ENCODE measurements at regions not wholly inside any gene's neighbourhood (a gene's known extent, or its start where the extent isn't known, plus 50 kb on each side); places are given as distances from the start of the nearest gene placed in this dataset.

DNA sequence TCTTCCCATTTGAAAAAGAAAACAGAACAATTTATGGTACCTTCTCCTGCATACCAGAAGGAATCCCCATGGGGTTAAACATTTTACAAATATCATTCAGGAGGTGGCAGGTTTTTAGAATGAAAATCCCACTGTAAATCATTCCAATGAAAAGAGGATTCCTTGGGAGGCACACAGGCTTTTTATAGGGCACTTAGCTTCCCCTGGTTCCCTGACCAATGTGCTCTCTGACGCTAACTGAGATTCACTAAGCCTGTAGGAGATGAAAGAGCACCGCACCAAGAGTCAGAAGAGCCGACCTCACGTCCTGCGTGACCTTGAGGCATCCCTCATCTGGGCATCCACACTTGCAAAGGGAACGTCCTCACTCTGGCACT, 82.5 kb downstream of the CMPK2 start:
- DNase-seq (ENCODE audit: low spot score): no peak
- intact Hi-C loops (cut with DNase I): no loop called here

DNA sequence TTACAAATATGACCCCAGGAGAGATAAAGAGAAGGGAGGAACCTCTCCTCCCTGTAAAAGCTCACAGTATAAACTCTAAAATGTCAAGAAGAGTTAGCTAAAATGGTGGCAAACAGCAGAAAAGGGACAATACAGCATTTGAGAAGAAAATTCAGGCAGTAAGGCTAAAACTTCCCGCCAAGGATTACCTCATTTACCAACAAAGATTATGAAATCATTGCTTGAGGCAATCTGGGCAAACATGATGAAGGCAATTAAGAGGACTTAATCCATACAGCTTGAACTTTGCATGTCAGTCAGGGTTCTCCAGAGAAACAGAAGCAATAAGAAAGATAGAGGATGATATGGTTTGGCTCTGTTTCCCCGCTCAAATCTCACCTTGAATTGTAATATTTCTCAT, 81.4 kb downstream of the CMPK2 start:
- no peak for DNase-seq (ENCODE audit: low spot score)
- intact Hi-C loops (cut with DNase I): no loop called here

DNA sequence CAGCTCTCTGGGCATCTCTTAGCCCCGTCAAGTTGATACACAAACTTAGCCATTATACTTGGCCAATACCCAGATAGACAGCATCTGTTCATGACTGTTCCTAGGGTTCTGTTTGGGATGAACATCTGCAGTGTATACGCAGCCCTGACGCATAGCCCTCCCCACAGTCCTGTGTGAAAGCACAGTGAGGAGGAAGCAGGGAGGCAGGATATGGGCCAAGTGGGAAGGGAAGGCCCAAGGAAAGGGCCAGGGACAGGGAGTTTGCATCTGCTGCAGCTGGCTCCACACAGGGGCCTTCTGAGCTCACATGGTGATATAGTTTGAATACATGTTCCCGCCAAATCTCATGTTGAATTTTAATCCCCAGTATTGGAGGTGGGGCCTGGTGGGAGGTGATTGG, 80.2 kb downstream of the CMPK2 start:
- no peak for DNase-seq (ENCODE audit: low spot score)
- intact Hi-C loops (cut with DNase I): no loop called here

DNA sequence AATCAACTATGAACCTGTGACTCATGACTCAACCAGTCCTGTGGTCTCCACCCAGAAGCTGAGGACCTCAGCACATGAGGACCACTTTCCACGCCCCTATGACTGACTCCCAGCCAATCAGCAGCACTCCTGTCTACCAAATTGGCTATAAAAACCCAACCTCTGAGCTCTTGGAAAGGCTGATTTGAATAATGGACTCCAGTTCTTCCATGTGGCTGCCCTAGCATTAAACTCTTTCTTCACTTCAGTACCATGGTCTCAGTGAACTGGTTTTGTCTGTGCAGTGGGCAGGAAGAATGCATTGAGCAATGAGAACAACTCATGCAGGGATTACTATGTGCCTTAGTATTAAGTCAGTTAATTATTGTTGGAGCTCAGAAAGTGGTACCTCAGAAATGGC, 78.3 kb downstream of the CMPK2 start:
- intact Hi-C loops (cut with DNase I): no loop called here

DNA sequence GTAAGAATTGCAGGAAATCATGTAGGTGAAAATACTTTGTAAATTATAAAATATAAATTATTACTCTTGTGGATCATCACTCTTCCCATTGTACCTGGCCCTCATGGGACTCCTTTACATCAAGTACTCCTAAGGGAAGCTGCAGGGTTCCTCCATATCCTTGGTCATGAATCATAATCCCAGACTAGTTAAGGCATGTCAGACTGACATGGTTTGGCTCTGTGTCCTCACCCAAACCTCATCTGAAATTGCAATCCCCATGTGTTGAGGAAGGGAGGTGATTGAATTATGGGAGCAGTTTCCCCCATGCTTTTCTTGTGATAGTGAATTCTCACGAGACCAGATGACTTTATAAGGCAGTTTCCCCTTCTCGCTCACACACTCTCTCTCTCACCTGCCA, 77.1 kb downstream of the CMPK2 start:
- intact Hi-C loops (cut with DNase I): no loop called here
- no peak for DNase-seq (ENCODE audit: low spot score)

More for the DNA sequence above, 78.3 kb downstream of the CMPK2 start:
- no peak for DNase-seq (ENCODE audit: low spot score)

DNA sequence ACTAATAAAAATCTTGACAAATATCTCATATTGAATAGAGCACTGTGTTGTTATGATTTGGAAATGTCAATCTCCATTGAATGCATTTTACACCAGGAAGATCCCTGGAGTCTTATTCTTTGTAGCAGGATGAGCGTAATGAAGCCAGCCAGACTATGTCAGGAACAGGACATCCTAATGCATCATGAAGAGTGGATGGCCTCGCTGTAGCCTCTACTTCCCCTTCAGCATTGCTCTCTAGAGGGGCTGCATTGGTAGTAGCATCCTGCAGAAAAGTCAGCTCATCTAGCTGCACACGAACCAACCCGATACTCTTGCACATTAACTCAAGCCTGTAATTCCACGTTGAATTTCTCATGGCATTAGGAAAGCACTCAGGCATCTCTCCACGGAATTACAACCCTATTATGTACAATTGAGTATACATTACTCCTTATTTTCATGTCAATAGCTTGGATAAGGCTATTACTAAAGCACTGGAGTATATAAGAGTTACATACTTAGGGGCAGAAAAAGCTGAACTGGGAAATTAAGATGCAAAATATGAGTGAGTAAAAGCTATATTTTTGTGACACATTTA, 76.1 kb downstream of the CMPK2 start:
- DNase-seq (ENCODE audit: low spot score): no peak
- intact Hi-C loops (cut with DNase I): no loop called here

DNA sequence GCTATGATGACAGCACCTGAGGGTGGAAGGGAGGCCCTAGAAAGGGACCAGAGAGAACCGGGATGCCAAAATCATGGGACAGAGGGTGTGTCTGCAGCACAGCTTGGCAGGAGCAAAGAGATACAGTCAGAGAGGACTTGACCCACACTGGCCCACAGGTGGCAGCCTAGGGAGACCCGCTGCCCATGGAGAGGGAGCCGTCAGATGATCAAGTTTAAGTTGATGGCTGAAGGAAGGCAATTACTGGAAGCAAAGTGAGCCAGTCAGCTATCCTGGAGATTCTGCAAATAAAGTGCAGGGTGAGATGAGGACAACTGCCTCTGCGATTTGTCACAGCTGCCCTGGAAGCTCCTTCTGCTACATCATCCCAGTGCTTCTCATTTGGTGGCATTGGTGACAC, 74.0 kb downstream of the CMPK2 start:
- no peak for DNase-seq (ENCODE audit: low spot score)
- intact Hi-C loops (cut with DNase I): no loop called here

DNA sequence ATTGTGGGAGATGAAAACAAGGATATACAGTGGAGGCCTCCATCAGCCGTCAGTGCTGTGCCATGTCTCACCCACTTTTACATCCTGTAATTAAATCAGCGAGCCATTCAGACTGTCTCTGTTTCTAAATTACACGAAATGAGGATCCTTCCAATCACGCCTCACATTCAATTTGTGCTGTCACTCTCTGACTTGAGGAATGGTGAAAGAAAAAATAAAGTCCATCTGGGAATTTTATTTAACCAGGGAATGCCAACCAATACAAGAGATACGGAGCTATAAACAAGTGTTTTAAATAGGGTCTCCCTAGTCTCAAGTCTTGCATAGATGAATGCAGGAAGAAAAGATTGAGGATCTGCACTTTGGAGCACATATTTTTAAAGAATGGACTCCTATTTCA, 72.8 kb downstream of the CMPK2 start:
- intact Hi-C loops (cut with DNase I): no loop called here
- DNase-seq (ENCODE audit: low spot score): no peak

DNA sequence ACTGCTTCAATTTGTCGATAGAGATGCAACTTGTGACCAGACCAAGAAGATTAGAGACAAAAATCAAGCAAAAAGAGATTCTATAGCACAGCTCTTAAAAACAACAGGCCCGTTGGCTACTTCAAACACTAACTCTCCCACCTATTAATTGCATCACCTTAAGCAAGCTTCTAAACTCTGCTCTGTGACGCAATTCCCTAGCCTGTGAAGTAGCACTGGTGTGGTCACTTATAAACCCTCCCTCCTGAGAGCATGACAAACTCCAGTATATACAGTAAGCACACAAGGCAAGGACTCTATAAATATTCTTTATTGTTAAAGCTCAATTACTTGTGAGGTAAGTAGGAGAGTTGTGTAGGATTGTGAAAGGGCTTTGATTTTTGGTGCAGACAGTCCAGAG, 72.3 kb downstream of the CMPK2 start:
- DNase-seq (ENCODE audit: low spot score): no peak
- intact Hi-C loops (cut with DNase I): no loop called here

DNA sequence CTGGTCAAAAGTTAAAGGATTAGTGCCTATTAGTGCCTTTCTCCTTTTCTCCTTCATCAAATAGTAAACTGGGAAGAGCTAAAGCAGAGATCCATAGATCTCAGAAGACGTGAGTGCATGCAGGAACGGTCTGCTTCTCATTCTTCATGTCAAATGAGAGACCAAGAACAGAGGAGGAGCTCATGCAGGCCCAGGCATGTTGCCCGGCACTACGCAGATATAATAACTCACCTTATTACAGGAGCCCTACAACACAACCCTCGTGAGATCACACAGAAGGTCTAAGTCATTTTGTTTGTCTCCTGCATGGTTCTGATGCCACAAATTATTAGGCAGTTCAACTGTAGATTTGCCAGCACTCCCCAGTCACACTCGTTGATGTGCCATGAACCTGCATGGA, 71.8 kb downstream of the CMPK2 start:
- DNase-seq (ENCODE audit: low spot score): no peak
- intact Hi-C loops (cut with DNase I): no loop called here

DNA sequence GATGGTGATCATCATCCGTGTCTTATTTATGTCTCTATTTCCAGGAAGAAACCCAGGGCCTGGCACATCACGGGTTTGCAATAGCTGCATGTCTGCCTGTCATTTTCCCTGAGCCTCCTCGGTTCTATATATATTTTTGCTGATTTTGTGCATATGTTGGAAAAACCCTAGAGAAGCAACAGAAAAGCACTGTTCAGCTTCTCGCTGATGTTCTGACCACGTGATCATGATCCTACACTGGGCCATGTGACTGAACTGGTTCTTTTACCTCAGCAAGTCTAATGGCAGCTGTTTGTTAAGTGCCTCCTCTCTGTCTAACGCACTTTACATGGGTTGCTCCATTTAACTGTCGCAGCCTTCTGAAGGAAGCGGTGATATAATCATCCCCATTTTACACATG, 71.3 kb downstream of the CMPK2 start:
- no peak for DNase-seq (ENCODE audit: low spot score)
- intact Hi-C loops (cut with DNase I): no loop called here

Small RNA genes lying in the stretch of these regions (microRNA-seq; reads per million reads assigned to microRNA genes)
- 0 reads per million in 2 donors for gene MIR7158 (ENCODE audit: borderline microRNAs expressed in 2 of 2)
- 0 reads per million in 2 donors for gene MIR7515 (ENCODE audit: borderline microRNAs expressed in 2 of 2)

All from posterior vena cava (tissue), 2 donors.